ENCODE measurements at regions not wholly inside any gene's neighbourhood (a gene's known extent, or its start where the extent isn't known, plus 50 kb on each side); places are given as distances from the start of the nearest gene placed in this dataset.
"Not testable (repeated sequence)": the region's sequence is repeated elsewhere in the genome, so short reads cannot be mapped to it uniquely, and the experiment has no call there.

GRCh38 chr4:128449251-128449650 lies 161.6 kb upstream of the PGRMC2 start:
- Histone ChIP-seq H3K79me2 (ENCODE audit: low read depth) (no peaks in the 10 kb centered on the region), H3K27me3 (ENCODE audit: insufficient read depth, low read depth) (no peaks in the 10 kb centered on the region), H3K4me2 (no peak overlapping the region), H3K27ac (no peak overlapping the region), H3K9me2 (ENCODE audit: insufficient read depth) (no peaks in the 10 kb centered on the region), H4K20me1 (ENCODE audit: insufficient read depth) (no peaks in the 10 kb centered on the region), H3K36me3 (ENCODE audit: low read depth) (no peaks in the 10 kb centered on the region), H3K9me3 (ENCODE audit: insufficient read depth, low read depth) (no peaks in the 10 kb centered on the region), H3K4me3 (no peak overlapping the region), H3F3A (ENCODE audit: insufficient read depth, low read depth) (no peaks in the 10 kb centered on the region), H2AFZ (no peak overlapping the region), H3K4me1 (replicated peaks; ENCODE audit: insufficient read depth) (no peaks in the 10 kb centered on the region)
- TF ChIP-seq EZH2 (IDR thresholded peaks at IDR 0.05; ENCODE audit: low read depth) (no peak), CTCF (conservative IDR thresholded peaks at IDR 0.05) (no peak)
- intact Hi-C loops (cut with micrococcal nuclease; ENCODE audit: unreplicated experiment), result no loop called here
- DNase-seq, result no peak
- ChIA-PET CTCF (no interaction called here), POLR2A (ENCODE audit: unreplicated experiment) (no interaction called here)
- no TSS peak for BruUV-seq (replicated peaks)

- H3K9me3 ChIP-seq (ENCODE audit: insufficient read depth, low read depth), result no peaks in the 10 kb centered on the region
- BruUV-seq (replicated peaks), result no TSS peak
- POLR2A ChIA-PET (ENCODE audit: unreplicated experiment), result no interaction called here
- no peaks in the 10 kb centered on the region for H3K9me2 ChIP-seq (ENCODE audit: insufficient read depth)
- DNase-seq, result no peak
- intact Hi-C loops (cut with micrococcal nuclease; ENCODE audit: unreplicated experiment), result no loop called here
- H3K79me2 ChIP-seq (ENCODE audit: low read depth), result no peaks in the 10 kb centered on the region
- H2AFZ ChIP-seq, result no peak overlapping the region
- H3K4me1 ChIP-seq (replicated peaks; ENCODE audit: insufficient read depth), result no peaks in the 10 kb centered on the region
- H4K20me1 ChIP-seq (ENCODE audit: insufficient read depth), result no peaks in the 10 kb centered on the region
- no peaks in the 10 kb centered on the region for H3F3A ChIP-seq (ENCODE audit: insufficient read depth, low read depth)
- no peaks in the 10 kb centered on the region for H3K27me3 ChIP-seq (ENCODE audit: insufficient read depth, low read depth)
- H3K4me3 ChIP-seq, result no peak overlapping the region
- CTCF ChIA-PET, result no interaction called here
- TF ChIP-seq EZH2 (IDR thresholded peaks at IDR 0.05; ENCODE audit: low read depth), result no peak
- H3K36me3 ChIP-seq (ENCODE audit: low read depth), result no peaks in the 10 kb centered on the region
- no peak overlapping the region for H3K27ac ChIP-seq
- H3K4me2 ChIP-seq, result no peak overlapping the region
Measured at GRCh38 chr4:128444544-128445302, 157.1 kb upstream of the PGRMC2 start.

- no peak overlapping the region for H2AFZ ChIP-seq
- POLR2A ChIA-PET (ENCODE audit: unreplicated experiment), result no interaction called here
Measured at GRCh38 chr4:128440923-128441322, 153.3 kb upstream of the PGRMC2 start.

GRCh38 chr4:128437023-128437422 lies 149.4 kb upstream of the PGRMC2 start:
- H3K4me2 ChIP-seq; H3K27ac ChIP-seq; POLR2A ChIA-PET (ENCODE audit: unreplicated experiment); H3K27me3 ChIP-seq (ENCODE audit: insufficient read depth, low read depth); H3K9me2 ChIP-seq (ENCODE audit: insufficient read depth); CTCF ChIA-PET; H3K79me2 ChIP-seq (ENCODE audit: low read depth); BruUV-seq (replicated peaks); H3K36me3 ChIP-seq (ENCODE audit: low read depth); H3K4me1 ChIP-seq (replicated peaks; ENCODE audit: insufficient read depth); H3K4me3 ChIP-seq; intact Hi-C loops (cut with micrococcal nuclease; ENCODE audit: unreplicated experiment); DNase-seq; H3F3A ChIP-seq (ENCODE audit: insufficient read depth, low read depth); H2AFZ ChIP-seq; H4K20me1 ChIP-seq (ENCODE audit: insufficient read depth); H3K9me3 ChIP-seq (ENCODE audit: insufficient read depth, low read depth): not testable (repeated sequence)

More at GRCh38 chr4:128440923-128441322, 153.3 kb upstream of the PGRMC2 start:
- H4K20me1 ChIP-seq (ENCODE audit: insufficient read depth), result no peaks in the 10 kb centered on the region
- CTCF ChIA-PET, result no interaction called here
- H3K36me3 ChIP-seq (ENCODE audit: low read depth), result no peaks in the 10 kb centered on the region
- H3K9me2 ChIP-seq (ENCODE audit: insufficient read depth), result no peaks in the 10 kb centered on the region
- H3F3A ChIP-seq (ENCODE audit: insufficient read depth, low read depth), result no peaks in the 10 kb centered on the region
- H3K4me1 ChIP-seq (replicated peaks; ENCODE audit: insufficient read depth), result no peaks in the 10 kb centered on the region
- TF ChIP-seq EZH2 (IDR thresholded peaks at IDR 0.05; ENCODE audit: low read depth), result no peak
- TF ChIP-seq CTCF (conservative IDR thresholded peaks at IDR 0.05), result no peak
- H3K4me2 ChIP-seq, result no peak overlapping the region
- intact Hi-C loops (cut with micrococcal nuclease; ENCODE audit: unreplicated experiment), result no loop called here
- H3K27me3 ChIP-seq (ENCODE audit: insufficient read depth, low read depth), result no peaks in the 10 kb centered on the region
- no peak overlapping the region for H3K4me3 ChIP-seq
- H3K79me2 ChIP-seq (ENCODE audit: low read depth), result no peaks in the 10 kb centered on the region
- no TSS peak for BruUV-seq (replicated peaks)
- H3K27ac ChIP-seq, result no peak overlapping the region
- no peaks in the 10 kb centered on the region for H3K9me3 ChIP-seq (ENCODE audit: insufficient read depth, low read depth)
- no peak for DNase-seq

GRCh38 chr4:128429023-128429613 lies 141.5 kb upstream of the PGRMC2 start:
- intact Hi-C loops (cut with micrococcal nuclease; ENCODE audit: unreplicated experiment), result loop anchor here (2.0 to 5.0 kb wide), 3 partner anchors 208 to 663 kb away; partner anchors contain the start of genes LARP1B and SCLT1
- H3K9me3 ChIP-seq (ENCODE audit: insufficient read depth, low read depth); H2AFZ ChIP-seq; H3K4me2 ChIP-seq; POLR2A ChIA-PET (ENCODE audit: unreplicated experiment); H3K27ac ChIP-seq; BruUV-seq (replicated peaks); DNase-seq; H3F3A ChIP-seq (ENCODE audit: insufficient read depth, low read depth); H4K20me1 ChIP-seq (ENCODE audit: insufficient read depth); H3K9me2 ChIP-seq (ENCODE audit: insufficient read depth); H3K36me3 ChIP-seq (ENCODE audit: low read depth); H3K79me2 ChIP-seq (ENCODE audit: low read depth); H3K4me3 ChIP-seq; H3K27me3 ChIP-seq (ENCODE audit: insufficient read depth, low read depth): not testable (repeated sequence)
- CTCF ChIA-PET, result interaction anchor here (1.7 kb wide), 1 partner anchor 49 kb away, joined by 8 read pairs; no protein-coding TSS in a partner anchor
- peaks cover 10% of the 10 kb centered on the region; the same call in 1 of the 2 replicates for H3K4me1 ChIP-seq (replicated peaks; ENCODE audit: insufficient read depth)
